ENCODE measurements at regions not wholly inside any gene's neighbourhood (a gene's known extent, or its start where the extent isn't known, plus 50 kb on each side); places are given as distances from the start of the nearest gene placed in this dataset.
A peak's percentile ranks its signal among the peaks of the same experiment; 100 is the strongest.

GRCh38 chr1:72896256-72896655 lies 613.9 kb upstream of the NEGR1 start:
- no peak for DNase-seq

DNA sequence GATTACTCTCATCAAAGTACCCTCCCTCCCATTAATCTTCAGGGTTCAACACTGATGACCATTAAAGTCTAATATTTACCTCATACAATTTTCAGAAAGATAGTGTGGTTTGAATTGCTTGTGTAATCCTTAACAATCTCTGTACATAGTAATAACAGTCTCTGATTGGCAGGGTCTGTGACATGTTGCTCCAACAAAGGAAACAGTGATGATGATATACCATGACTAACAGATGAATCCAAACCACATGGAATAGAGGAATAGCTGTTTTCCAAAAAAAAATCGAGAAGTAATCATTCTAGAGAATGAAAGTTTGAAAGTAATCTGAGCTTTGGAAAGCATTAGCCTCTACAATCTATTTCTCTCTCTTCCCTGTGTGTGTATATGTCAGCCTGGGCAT lies 610.1 kb upstream of the NEGR1 start:
- DNase-seq, result no peak

DNA sequence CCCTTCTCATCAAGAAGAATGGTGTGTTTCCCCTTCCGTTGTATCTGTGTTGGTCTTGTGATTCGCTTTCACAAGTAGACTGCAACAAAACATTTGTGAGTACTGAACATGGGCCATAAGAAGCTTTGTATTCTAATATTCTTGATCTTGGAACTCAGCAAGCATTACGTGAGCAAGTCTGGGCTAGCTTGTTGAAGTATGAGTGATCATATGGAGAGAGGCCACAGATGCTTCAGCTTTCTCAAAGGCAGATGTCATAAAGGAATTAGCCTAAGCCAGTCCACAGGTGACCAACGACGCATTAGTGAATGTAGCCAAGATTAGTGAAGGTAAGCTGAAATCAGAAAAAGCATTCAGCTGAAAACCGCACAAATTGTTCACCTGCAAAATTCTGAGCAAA lies 609.6 kb upstream of the NEGR1 start:
- no peak for DNase-seq

DNA sequence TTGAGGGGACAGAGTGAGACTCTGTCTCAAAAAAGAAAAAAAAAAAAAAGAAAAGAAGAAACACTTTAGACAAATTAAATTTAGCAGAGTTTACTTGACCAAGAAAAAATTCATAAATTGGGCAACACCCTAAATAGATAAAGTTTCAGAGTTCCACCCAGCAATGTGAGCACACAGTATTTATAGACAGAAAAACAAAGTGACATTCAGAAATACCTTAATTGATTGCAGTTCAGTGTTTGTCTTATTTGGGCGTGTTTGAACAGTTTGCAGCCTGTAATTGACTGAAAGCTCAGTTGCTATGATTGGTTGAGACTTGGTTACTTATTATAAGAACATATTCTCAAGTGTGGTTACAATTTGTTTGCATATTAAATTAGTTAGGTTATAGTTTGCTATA lies 603.5 kb upstream of the NEGR1 start:
- DNase-seq, result no peak

DNA sequence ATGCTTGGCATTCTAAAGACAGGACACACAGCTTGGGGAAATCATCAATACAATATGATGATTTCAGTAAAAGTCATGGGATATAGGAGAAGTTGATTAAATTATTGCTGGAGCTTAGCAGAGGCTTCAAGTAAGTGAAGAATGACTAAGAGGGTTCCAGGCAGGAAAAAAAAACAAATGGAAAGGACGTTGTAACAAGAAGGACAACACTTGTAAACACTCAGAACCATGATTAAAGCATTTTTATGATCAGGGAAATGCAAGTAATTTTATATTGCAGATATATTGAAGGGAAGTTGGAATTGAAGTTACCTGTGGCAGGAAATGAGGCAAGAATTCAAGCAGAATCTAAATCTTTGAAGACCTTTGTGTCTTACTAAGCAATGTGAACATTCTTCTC lies 602.7 kb upstream of the NEGR1 start:
- no peak for DNase-seq

DNA sequence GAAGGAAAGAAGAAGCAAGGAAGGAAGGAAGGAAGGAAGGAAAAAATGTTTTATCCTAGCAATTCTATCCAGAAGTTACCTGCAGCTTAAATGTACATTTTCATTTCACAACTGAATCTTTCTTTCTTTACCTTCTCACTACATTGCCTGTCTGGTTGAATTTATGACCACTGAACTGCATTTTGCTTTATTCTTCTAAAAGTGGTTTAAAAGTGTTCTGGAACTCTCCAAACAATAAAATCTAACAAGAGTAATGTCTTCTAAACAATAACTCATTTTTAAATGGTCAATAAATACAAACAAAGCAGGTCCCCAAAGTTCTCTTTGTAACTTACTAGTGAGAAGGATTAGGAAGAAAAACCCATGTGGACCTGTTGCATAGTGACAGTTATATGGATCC lies 587.5 kb upstream of the NEGR1 start:
- no peak for DNase-seq

- DNase-seq, result no peak
These were observed 587.1 kb upstream of the NEGR1 start for GRCh38 chr1:72869441-72869840.

- no peak for DNase-seq
These were observed 569.3 kb upstream of the NEGR1 start for GRCh38 chr1:72851597-72851996.

- DNase-seq, result no peak
These were observed 566.7 kb upstream of the NEGR1 start for GRCh38 chr1:72848997-72849396.

DNA sequence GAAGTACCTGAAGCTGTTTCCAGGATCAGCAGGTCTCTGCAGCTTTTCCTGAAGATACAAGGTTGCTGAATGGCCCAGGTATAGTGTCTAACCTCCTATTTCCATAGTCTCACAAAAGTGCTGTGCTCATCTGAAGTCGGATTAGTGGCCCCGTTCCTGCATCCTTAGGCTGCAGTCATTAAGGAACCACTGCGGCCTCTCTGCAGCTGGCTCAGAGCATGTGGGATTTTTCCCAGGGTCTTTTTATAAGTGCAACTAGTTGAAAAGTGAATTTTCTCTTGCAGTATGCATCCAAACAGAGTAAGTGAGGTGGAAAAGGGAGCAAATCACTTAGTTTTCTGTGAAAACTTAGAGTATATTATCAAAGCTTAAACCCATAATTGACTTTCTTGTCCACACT lies 565.3 kb upstream of the NEGR1 start:
- no peak for DNase-seq

GRCh38 chr1:72846476-72847278 lies 564.3 kb upstream of the NEGR1 start:
- DNase-seq, result no peak

DNA sequence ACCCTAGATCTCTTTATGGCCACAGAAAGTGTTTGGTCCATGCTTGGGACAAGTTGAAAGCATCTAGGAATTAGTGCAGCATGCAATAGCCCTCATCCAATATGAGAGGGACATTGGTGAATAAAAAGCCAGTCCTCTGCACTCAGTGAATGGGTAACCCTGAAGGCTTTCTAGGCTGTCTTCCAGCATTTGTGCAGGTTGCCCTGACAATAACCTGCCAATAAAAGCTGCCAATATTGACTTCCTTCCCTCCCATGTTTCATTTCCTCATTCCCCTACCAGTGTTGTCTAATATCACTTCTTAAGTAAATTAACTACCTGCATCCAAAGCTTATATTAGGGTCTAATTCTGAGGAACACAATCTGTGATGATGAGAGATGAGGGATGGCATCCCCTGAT lies 563.6 kb upstream of the NEGR1 start:
- DNase-seq, result no peak

- DNase-seq, result no peak
These were observed 563.0 kb upstream of the NEGR1 start for GRCh38 chr1:72845381-72845780.

GRCh38 chr1:72837781-72838180 lies 555.4 kb upstream of the NEGR1 start:
- DNase-seq, result peak in 1 of 2 experiments; percentile 1

DNA sequence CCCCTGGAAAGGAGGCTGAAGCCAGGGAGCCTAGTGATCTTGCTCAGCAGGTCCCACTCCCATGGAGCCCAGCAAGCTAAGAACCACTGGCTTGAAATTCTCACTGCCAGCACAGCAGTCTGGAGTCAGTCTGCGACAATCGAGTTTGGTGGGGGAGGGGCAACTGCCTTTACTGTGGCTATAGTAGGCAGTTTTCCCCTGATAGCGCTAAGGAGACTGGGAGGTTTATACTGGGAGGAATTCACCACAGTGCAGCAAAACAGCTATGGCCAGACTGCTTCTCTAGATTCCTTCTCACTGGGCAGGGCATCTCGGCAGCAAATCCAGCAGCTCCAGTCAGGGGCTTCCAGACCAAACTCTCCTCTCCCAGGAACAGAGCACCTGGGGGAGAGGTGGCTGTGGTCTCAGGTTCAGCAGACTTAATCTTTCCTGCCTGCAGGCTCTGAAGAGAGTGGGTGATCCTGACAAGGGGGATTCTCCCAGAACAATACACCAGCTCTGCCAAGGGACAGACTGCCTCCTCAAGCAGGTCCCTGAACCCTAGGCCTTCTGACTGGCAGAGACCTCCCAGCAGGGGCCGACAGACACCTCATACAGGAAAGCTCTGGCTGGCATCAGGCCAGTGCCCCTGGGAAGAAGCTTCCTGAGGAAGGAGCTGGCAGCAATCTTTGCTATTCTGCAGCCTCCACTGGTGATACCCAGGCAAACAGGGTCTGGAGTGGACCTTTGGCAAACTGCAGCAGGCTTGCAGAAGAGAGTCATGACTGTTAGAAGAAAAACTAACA lies 548.5 kb upstream of the NEGR1 start:
- DNase-seq, result no peak

- DNase-seq, result peak in 1 of 2 experiments; percentile 4
These were observed 544.9 kb upstream of the NEGR1 start for GRCh38 chr1:72827278-72827677.

DNA sequence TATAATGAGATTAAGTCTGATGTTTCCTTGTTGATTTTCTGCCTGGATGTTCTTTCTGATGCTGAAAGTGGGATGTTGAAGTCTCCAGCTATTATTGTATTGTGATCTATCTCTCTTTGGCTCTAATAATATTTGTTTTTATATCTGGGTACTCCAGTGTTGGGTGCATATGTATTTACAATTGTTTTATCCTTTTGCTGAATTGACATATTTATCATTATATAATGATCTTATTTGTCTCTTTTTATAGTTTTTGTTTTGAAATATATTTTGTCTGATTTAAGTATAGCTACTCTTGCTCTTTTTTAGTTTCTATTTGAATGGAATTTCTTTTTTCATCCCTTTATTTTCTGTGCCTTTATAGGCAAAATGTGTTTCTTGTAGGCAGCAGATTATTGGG lies 522.2 kb upstream of the NEGR1 start:
- DNase-seq, result no peak

DNA sequence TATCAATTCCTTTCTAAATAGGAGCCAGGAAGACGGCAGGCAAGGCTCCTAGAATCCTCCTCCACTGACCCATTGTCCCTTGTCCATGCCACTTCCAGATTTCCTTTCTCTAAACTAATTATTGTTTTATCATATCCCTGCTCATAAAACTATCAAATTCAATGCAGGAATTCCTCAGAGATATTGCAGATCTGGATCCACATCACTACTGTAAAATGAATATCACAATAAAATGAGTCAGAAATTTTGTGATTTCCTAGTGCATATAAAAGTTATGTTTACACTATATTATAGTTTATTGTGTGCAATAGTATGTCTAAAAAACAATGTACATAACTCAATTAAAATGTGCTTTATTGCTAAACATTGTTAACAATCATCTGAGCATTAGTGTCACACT lies 498.7 kb upstream of the NEGR1 start:
- no peak for DNase-seq

- no peak for DNase-seq
These were observed 497.9 kb upstream of the NEGR1 start for GRCh38 chr1:72780212-72780611.

GRCh38 chr1:72777918-72778317 lies 495.6 kb upstream of the NEGR1 start:
- no peak for DNase-seq

GRCh38 chr1:72763481-72763880 lies 481.1 kb upstream of the NEGR1 start:
- no peak for DNase-seq

GRCh38 chr1:72759486-72759885 lies 477.1 kb upstream of the NEGR1 start:
- no peak for DNase-seq

- no peak for DNase-seq
These were observed 475.5 kb upstream of the NEGR1 start for GRCh38 chr1:72757843-72758242.

DNA sequence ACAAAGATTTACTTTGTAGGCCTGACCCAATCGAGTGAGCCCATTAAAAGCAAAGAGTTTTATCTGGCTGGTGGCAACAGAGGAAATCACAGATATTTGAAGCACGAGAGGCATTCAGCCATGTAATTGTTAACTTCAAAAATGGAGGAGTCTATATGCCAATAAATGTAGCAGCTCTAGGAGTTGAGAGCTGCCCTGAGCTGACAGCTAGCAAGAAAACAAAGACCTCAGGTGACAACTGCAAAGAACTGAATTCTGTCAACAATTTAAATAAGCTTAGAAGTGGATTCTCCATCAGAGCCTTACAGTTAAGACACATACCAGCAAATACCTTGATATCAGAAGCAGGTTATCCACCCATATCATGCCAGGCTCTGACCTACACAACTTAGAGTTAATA lies 463.1 kb upstream of the NEGR1 start:
- no peak for DNase-seq

- no peak for DNase-seq
These were observed 452.1 kb upstream of the NEGR1 start for GRCh38 chr1:72734415-72734814.

Data from SW 1271 (cell line).